GM21723 (cell line): ENCODE measurements at regions not wholly inside any gene's neighbourhood (a gene's known extent, or its start where the extent isn't known, plus 50 kb on each side); places are given as distances from the start of the nearest gene placed in this dataset.

Experiments
- ATAC-seq: cut with Tn5 transposase; IDR thresholded peaks from one replicate; pipeline ENCODE4 v1.9.1; 2021; ENCODE audit warnings: mild to moderate bottlenecking, moderate library complexity; ENCODE audit not compliant: unreplicated experiment

DNA sequence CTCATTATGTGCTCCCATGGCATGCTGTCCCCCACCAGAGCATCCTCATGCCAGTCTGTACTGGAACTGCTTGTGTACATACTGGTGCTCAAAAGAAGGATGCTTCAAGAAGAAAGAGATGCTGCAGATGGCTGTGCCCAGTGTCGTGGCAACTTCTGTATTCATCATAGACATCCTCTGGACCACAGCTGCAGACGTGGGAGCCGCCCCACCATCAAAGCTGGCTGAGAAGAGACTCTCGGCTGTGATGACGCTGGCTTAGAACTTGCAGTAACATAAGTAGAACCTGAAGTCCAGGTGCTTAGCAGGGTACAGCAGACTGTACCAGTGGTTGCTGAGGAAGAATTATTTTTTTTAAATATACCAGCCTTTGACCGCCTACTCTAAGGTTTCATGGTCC is 112.6 kb upstream of the ARHGAP5 start:
- no peak for ATAC-seq

DNA sequence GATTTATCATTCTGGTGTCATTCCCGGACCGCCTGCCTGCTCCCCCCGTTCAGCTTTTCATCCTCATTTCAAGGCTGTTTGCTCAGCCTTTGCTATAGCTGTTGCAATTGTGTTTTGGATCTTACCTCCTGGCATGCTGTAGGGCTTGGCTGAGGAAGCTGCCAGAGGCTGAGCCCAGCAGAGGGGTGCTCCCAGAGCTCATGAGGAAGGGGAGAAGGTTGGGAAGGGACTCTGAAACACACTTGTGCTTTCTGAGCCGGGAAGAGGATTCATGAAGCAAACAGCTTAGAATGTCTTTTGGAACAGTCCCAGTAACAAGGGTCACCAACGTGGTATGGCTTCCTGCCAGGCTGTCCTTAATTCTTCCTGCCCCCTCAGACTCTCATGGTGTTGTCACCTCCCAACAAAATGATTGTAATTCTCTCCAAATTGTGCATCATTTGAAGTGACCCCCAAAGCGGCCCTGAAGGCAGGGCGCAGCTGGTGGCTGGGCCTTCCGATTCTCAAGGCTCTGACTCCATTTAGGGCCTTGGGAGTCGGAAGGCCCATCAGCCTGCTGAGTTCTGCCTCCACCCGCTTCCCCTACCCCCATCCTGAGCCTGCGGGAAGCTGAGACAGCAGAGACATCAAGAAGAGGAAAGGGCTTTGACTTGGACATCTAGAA is 111.9 kb upstream of the ARHGAP5 start:
- no peak for ATAC-seq

DNA sequence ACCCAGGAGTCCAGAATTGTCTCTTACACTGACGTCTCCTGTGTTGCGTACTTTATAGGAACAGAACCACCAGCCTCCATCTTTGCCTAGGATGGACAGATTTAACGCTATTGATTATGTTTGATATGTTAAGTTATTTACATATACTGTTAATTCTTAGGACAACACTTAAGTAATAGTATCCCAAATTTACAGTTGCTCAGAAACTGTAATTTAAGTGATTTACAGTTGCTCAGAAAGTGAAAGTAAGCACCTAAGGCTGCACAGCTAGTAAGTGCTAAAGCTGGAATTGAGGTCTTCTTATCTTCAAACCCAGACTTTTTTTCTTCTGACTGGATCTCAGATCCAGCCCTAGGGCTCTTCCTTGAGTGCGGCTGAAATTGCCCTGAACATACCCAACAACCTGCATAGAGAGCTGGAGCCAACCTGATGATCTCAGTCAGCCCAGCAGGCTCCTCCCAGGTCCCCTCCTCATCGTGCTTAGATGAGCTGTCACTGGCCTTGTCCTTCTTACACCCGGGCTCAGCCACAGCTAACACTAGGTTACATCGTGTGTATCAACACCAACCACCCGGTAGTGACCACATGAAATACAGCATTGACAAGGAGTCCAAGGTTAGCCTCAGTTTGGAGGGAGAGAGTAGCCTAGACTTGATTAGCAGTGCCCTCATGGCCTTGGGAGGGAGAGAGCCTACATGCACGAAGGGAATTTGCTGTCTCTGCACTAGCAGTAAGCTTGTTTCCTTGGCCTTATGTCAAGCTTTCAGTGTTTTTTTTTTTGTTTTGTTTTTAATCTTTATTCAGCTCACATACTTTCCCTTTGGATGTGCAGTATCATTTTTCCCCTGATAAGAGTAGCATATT is 111.1 kb upstream of the ARHGAP5 start:
- ATAC-seq, result no peak

- ATAC-seq, result no peak
Measured at GRCh38 chr14:31966896-31967668, 110.0 kb upstream of the ARHGAP5 start.

DNA sequence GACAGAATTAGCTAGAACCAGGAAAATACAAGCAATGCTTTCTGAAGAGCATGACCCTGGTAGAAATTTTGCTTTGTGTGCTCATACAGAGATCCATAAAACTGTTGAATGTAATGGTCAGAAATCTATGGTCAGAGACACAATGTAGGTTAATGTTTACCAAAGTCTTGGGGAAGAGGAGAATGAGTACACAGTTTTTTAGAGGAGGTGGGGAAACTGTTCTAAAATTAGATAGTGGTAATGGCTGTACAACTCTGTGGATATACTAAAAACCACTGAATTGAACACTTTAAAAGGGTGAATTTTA is 109.5 kb upstream of the ARHGAP5 start:
- no peak for ATAC-seq

DNA sequence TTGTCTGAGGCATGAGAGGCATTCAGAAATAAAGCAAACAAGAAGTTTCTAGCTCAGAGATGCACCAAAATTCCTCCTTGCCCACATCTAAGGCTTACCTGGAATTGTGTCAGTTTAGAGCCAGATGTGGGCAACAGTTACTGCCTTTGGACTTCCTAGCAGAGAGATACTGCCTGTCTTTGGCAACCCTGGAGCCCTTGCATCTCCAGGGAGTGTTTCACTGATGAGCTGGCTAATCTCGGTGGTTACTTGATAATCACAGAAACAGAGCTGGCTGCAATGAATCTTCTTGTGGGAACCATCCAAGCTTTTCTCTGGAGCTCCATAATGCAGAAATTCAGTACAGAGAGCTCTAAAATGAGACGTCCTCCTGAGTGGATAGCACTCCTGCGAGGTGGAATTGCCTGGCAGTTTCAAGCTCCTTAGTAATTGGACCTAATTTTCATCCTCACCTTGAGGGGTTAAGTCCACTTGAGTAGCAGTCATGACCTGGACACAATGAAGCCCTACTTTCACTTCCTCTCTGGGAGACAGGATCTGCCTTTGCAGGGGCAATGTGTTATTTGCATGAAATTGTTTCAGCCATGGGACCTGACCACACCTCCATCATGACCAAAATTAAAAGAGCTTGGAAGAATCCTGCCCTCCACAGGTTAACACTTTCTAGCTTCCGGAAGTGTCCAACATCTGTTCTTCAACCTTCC is 108.8 kb upstream of the ARHGAP5 start:
- ATAC-seq, result no peak

DNA sequence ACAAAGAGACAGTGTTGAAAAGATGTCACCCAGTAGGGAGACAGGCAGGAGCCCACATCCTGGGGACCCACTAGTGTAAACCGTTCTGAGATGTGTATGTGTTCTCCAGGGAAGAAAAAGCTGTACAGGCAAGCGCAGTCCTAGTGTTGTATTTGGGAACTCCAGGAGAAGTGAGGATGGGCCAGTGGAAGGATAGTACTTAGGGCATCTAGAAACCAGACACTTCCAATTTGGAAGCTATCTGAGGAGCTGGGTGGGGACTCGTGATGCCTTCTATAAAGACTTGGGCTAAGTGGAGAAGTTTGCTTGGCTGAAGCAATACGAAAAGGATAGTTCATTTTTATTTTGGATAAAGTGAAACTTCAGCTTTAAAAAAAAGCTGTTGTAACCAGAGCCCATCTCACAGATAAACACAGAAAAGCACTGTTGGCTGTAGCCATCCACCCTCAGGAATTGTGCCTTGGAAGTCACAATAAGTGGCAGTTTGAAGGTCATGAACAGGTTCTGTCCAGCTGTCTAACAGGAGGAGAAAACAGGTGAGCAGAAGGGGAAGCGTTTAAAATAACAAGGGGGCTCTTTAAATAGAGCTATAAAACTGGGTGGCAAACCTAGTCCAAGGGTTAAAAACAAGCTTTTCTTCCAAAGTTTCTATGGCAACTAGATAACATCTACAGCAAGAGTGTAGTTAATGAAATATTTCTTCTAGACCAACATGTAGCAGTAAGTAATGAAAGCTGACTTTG is 108.0 kb upstream of the ARHGAP5 start:
- ATAC-seq, result no peak

- no peak for ATAC-seq
Measured at GRCh38 chr14:31969699-31970240, 107.3 kb upstream of the ARHGAP5 start.

DNA sequence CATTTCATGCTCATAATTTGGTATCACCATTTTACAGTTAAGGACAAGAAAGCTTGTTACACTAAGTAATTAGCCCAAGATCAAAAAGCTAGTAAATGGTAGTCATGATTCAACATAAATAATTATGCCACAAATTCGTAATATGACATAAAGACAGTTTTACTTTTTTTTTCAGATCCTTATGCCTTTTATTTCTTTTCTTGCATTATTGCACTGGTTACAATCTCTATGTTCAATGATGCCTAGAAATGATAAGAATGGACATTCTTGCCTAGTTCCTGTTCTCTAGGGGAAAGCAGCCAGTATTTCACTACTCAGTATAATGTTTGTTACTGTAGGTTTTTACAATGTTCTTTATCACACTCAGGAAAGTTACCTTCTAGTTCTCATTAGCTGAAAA is 106.4 kb upstream of the ARHGAP5 start:
- ATAC-seq, result no peak

DNA sequence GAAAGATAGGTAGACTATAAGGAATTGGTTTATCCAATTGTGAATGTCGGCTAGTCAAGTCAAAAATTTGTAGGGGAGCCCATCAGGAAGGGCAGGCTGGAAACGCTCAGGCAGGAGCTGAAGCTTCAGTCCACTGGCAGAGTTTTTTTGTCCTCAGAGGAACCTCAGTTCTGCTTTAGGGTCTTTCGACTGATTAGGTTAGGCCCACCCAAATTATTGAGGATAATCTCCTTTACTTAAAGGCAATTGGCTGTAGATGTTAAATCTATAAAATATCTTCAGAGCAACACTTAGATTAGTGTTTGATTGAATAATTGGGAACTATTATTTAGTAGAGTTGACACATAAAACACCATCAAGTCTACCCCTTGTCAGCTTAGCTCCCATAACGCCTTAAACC is 105.5 kb upstream of the ARHGAP5 start:
- ATAC-seq, result no peak

- ATAC-seq, result no peak
Measured at GRCh38 chr14:31977001-31977556, 100.0 kb upstream of the ARHGAP5 start.

GRCh38 chr14:31978423-31978822 is 98.7 kb upstream of the ARHGAP5 start:
- no peak for ATAC-seq

DNA sequence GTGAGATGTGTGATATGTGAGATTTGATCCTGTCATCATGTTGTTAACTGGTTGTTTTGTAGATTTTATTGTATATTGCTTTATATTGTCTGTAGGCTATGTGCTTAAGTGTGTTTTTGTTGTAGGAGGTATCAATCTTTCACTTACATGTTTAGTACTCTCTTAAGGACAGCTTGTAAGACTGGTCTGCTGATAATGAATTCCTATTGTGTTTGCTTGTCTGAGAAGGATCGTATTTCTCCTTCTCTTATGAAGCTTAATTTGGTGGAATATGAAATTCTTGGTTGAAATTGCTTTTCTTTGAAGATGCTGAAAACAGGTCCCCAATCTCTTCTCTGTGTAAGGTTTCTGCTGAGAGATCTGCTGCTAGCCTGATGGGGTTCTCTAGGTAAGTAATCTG is 94.5 kb upstream of the ARHGAP5 start:
- ATAC-seq, result no peak

DNA sequence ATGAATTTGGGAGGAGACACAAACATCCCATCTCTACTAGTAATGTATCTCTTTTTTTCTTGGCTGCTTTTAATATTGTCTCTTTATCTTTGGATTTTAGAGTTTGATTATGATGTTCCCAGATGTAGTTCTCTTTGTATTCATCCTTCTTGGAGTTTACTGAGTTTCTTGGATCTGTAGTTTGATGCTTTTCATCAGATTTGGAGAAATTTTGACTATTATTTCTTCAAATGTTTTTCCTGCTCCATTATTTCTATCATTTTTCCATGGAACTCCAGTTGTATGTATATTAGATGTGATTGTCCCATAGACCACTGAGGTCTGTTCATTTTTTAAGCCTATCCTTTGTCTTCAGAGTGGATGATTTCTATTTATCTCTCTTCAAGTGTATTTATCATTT is 90.7 kb upstream of the ARHGAP5 start:
- ATAC-seq, result no peak

- no peak for ATAC-seq
Measured at GRCh38 chr14:31987721-31988120, 89.4 kb upstream of the ARHGAP5 start.

DNA sequence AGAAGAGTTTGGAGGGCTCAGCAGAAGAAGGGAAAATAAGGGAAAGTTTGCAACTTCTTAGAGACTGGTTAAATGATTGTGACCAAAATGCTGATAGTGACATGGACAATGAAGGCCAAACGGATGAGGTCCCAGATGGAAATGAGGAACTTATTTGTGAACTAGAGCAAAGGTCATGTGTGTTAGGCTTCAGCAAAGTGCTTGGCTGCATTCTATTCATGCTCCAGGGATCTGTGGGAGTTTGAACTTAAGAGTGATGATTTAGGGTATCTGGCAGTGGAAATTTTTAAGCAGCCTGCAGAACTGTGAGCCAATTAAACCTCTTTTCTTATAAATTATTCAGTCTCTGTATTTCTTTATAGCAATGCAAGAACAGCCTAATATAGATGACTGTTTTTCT is 88.9 kb upstream of the ARHGAP5 start:
- no peak for ATAC-seq

DNA sequence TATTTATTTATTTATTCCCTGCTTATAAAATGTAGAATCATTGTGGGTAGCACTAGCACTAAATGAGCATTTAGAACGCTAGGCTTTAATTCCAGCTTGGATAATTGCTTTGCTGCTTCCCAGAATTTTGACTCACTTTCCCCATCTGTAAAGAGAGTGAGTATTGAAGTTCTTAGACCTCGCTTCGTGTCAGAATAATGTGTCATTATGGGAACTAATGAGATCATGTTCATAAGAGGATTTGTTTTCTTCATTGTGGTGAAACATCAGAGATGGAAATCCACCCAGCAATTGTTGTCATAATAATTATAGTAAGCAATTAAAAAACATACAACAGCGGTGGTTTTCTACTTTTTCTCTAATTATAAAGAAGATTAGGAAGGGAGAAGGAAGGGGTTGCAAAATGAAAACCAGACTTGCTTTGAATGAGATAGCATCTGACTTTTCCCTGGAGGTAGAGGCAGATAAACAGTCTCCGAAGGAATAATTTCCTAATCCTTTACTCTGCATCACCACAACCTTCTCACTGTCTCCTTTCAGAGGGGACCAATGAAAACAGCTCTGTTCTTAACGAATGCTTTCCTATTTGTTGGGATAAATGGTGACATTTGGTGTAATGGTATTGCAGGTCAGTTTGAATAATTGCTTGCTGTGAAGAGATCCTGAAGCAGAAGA is 86.8 kb upstream of the ARHGAP5 start:
- ATAC-seq, result no peak

DNA sequence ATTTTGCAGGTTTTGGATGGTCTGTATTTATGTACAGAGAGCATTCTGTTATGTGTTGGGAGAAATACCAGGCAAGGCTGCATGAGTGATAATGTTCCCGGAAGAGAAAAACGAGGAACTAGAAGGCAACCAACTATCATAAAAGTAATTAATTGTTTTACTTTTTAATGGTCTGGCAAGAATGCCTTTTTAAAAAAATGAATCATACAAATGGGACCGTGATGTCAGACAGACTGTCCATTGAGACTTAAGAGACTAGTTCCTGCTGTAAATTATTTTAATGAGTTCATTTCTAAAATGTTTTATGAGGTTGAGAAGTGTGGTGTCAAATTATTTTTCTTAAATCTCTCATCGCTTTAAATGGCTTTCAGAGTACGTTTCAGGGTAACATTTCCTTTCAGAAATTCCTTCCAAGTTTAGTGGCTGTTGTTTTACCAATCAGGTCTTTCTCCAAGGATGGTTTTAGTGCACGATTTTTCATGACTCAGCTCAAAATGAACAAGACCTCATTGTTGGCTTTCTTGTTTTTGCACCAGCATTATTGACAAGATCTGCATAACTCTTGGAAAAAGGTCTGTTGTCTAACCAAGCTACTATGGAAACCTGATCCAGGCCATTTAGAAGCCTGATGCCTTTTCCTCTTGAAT is 86.1 kb upstream of the ARHGAP5 start:
- ATAC-seq, result no peak

GRCh38 chr14:31992011-31992447 is 85.1 kb upstream of the ARHGAP5 start:
- ATAC-seq, result no peak
